Lung (tissue), 11 donors: ENCODE measurements at regions not wholly inside any gene's neighbourhood (a gene's known extent, or its start where the extent isn't known, plus 50 kb on each side); places are given as distances from the start of the nearest gene placed in this dataset.

Experiments used
- ATAC-seq: fragments of 200-7000 bp; cut with Tn5 transposase; one replicate; pipeline ENCODE4 v1.9.1; 2020; ENCODE audit warnings: moderate number of reproducible peaks; ENCODE audit not compliant: insufficient read depth, low FRiP score
- DNase-seq, 3 donors: peaks; one replicate each; pipeline ENCODE4 v3.0.0-alpha.2; 2013 to 2017
- H3K27ac ChIP-seq, 2 donors: one replicate each; pipeline ENCODE4 v1.5.1; 2013; ENCODE audit warnings: mild to moderate bottlenecking in 2 of 2, moderate library complexity in 2 of 2, control low read depth in 1 of 2, inconsistent platforms in 1 of 2, low read depth in 1 of 2, low read length in 1 of 2
- H3K27me3 ChIP-seq, 3 donors: one replicate each; pipeline ENCODE4 v1.5.1; 2013; ENCODE audit warnings: low read length in 2 of 3; ENCODE audit not compliant: control insufficient read depth in 3 of 3, insufficient read depth in 3 of 3
- H3K36me3 ChIP-seq, 4 donors: one replicate each; pipeline ENCODE4 v1.5.1; 2013; ENCODE audit warnings: low read length in 4 of 4, mild to moderate bottlenecking in 1 of 4, moderate library complexity in 1 of 4; ENCODE audit not compliant: control insufficient read depth in 4 of 4, insufficient read depth in 4 of 4
- H3K4me1 ChIP-seq, 5 donors: one replicate each; pipeline ENCODE4 v1.5.1; 2013; ENCODE audit warnings: low read length in 5 of 5, mild to moderate bottlenecking in 2 of 5, moderate library complexity in 1 of 5; ENCODE audit not compliant: control insufficient read depth in 5 of 5, insufficient read depth in 5 of 5
- H3K4me3 ChIP-seq: one replicate; pipeline ENCODE4 v1.5.1; 2013; ENCODE audit warnings: mild to moderate bottlenecking, control low read depth, moderate library complexity
- H3K9ac ChIP-seq, 2 donors: one replicate each; pipeline ENCODE4 v1.5.1; 2013; ENCODE audit warnings: low read length in 2 of 2, control low read depth in 1 of 2; ENCODE audit not compliant: insufficient read depth in 1 of 2
- H3K9me3 ChIP-seq, 4 donors: one replicate each; pipeline ENCODE4 v1.5.1; 2013; ENCODE audit warnings: low read length in 3 of 4, mild to moderate bottlenecking in 1 of 4, moderate library complexity in 1 of 4; ENCODE audit not compliant: control insufficient read depth in 4 of 4, insufficient read depth in 3 of 4
- CTCF ChIP-seq: IDR thresholded peaks from 2 replicates; pipeline ENCODE4 v1.5.1; 2012; ENCODE audit warnings: mild to moderate bottlenecking; ENCODE audit errors: control extremely low read depth, extremely low read depth
- WGBS, 2 donors: extraction: QIAGEN DNeasy Blood & Tissue Kit; methylation state at CpG; one replicate each; pipeline ENCODE4 v1.1.7; 2013; 5-methylcytosine and 5-hydroxymethylcytosine counted together
- donor health status: control.
- donor health status: control.
- donor health status: Bipolar disorder and iron deficiency.
- donor health status: healthy.
- donor health status: DM: yes; HTN: yes; CAD: no.

GRCh38 chr20:59499863-59500262, 104.5 kb upstream of the PHACTR3 start:
- Histone ChIP-seq H3K9me3 (peaks cover 0 to 12% (median 0%) of the 10 kb centered on the region in 4 donors), H3K4me3 (no peak overlapping the region), H3K9ac (no peak overlapping the region), H3K36me3 (no peaks in the 10 kb centered on the region), H3K27me3 (peaks cover 0 to 5% (median 0%) of the 10 kb centered on the region in 3 donors), H3K4me1 (no peaks in the 10 kb centered on the region), H3K27ac (no peak overlapping the region)
- no peak for DNase-seq
- ATAC-seq, result no peak
- TF ChIP-seq CTCF, result no peak

- Histone ChIP-seq H3K27ac (no peak overlapping the region), H3K4me3 (no peak overlapping the region), H3K9ac (no peak overlapping the region), H3K9me3 (peaks cover 0 to 6% (median 0%) of the 10 kb centered on the region in 4 donors), H3K36me3 (no peaks in the 10 kb centered on the region), H3K4me1 (no peaks in the 10 kb centered on the region), H3K27me3 (peaks cover 0 to 13% (median 4%) of the 10 kb centered on the region in 3 donors)
- DNase-seq (no peak), ATAC-seq (no peak)
- WGBS, 2 donors, result 54 to 58% methylated on average over 3 of the region's 3 CpGs
- TF ChIP-seq CTCF, result no peak
These were observed 95.6 kb upstream of the PHACTR3 start for GRCh38 chr20:59508729-59509128.

GRCh38 chr20:59512651-59513050, 91.7 kb upstream of the PHACTR3 start:
- no peak for TF ChIP-seq CTCF
- Histone ChIP-seq H3K9ac (no peak overlapping the region), H3K4me1 (no peaks in the 10 kb centered on the region), H3K9me3 (peaks cover 0 to 4% (median 0%) of the 10 kb centered on the region in 4 donors), H3K36me3 (no peaks in the 10 kb centered on the region), H3K27me3 (peaks cover 0 to 20% (median 11%) of the 10 kb centered on the region in 3 donors), H3K4me3 (no peak overlapping the region), H3K27ac (no peak overlapping the region)
- ATAC-seq, result no peak
- WGBS, 2 donors, result 81 to 88% methylated on average over 5 of the region's 5 CpGs
- DNase-seq, result no peak

GRCh38 chr20:59514554-59514953, 89.8 kb upstream of the PHACTR3 start:
- no peaks in the 10 kb centered on the region for H3K36me3 ChIP-seq
- ATAC-seq, result no peak
- DNase-seq, result no peak
- no peaks in the 10 kb centered on the region for H3K4me1 ChIP-seq
- peaks cover 0 to 4% (median 0%) of the 10 kb centered on the region in 4 donors for H3K9me3 ChIP-seq
- H3K27me3 ChIP-seq, result peaks cover 3 to 20% (median 13%) of the 10 kb centered on the region in 3 donors
- no peak overlapping the region for H3K27ac ChIP-seq
- H3K9ac ChIP-seq, result no peak overlapping the region
- H3K4me3 ChIP-seq, result no peak overlapping the region
- WGBS, 2 donors, result 67 to 79% methylated on average over 5 of the region's 5 CpGs
- TF ChIP-seq CTCF, result no peak
